GM12892 (cell line): ENCODE measurements at regions not wholly inside any gene's neighbourhood (a gene's known extent, or its start where the extent isn't known, plus 50 kb on each side); places are given as distances from the start of the nearest gene placed in this dataset.

ENCODE experiments used
- POLR2A ChIP-seq: IDR thresholded peaks from 2 replicates; pipeline ENCODE4 v1.6.1; 2011; ENCODE audit warnings: low read depth, low read length, control low read depth
- POLR2AphosphoS5 ChIP-seq: IDR thresholded peaks from 2 replicates; pipeline ENCODE4 v1.6.1; 2011; ENCODE audit warnings: low read depth, low read length, control low read depth
- TAF1 ChIP-seq: IDR thresholded peaks from 2 replicates; pipeline ENCODE4 v1.6.1; 2011; ENCODE audit warnings: low read depth, mild to moderate bottlenecking, control low read depth, low read length, borderline replicate concordance

- TF ChIP-seq POLR2AphosphoS5 (no peak), TAF1 (no peak), POLR2A (no peak)
These were observed 227.3 kb upstream of the TENT5A start for GRCh38 chr6:81979767-81980166.
